A549 (cell line): ENCODE measurements at regions not wholly inside any gene's neighbourhood (a gene's known extent, or its start where the extent isn't known, plus 50 kb on each side); places are given as distances from the start of the nearest gene placed in this dataset.

Source experiments
- ATAC-seq, 2 experiments: fragments of 200-7000 bp in 1 of 2; fragments of >200 bp in 1 of 2; cut with Nextera tagmentation in 1 of 2; cut with Tn5 transposase in 1 of 2; 3 replicates each; pipeline versions ENCODE4 v1.8.0 to v1.9.1; 2018 to 2020; ENCODE audit warnings: mild to moderate bottlenecking in 1 of 2, moderate library complexity in 1 of 2
- CTCF ChIA-PET: fragments of 300-600 bp; sonication (Branson Sonifier 250); formaldehyde crosslinking; extraction: SDS; loops from one replicate; lab custom pipeline; 2021; ENCODE audit warnings: antibody characterized with exemption, inconsistent platforms; lab: Yijun Ruan, JAX
- POLR2A ChIA-PET: fragments of 350-600 bp; formaldehyde crosslinking; extraction: SDS; loops from one replicate; lab custom pipeline; 2021; ENCODE audit warnings: antibody characterized with exemption, inconsistent platforms; lab: Yijun Ruan, JAX
- DNase-seq, 2 experiments: peaks; one replicate each; pipeline versions ENCODE4 v3.0.0 to v3.0.0-alpha.2; 2011 to 2016; ENCODE audit warnings: low read depth in 1 of 2, low spot score in 1 of 2
- FAIRE-seq: peaks from 2 replicates; lab custom pipeline; 2011; peaks lifted over from hg19 to GRCh38; lab: Jason Lieb, UNC
- H3K27ac ChIP-seq, 2 experiments: fragments of >200 bp; sonication (Bioruptor Twin); formaldehyde crosslinking; 3 replicates each; pipeline ENCODE4 v1.5.1; 2016 to 2017
- H3K4me1 ChIP-seq: fragments of >200 bp; sonication (Bioruptor Twin); formaldehyde crosslinking; 3 replicates; pipeline ENCODE4 v1.6.1; 2016
- H3K4me2 ChIP-seq: fragments of >200 bp; sonication (Bioruptor Twin); formaldehyde crosslinking; 3 replicates; pipeline ENCODE4 v1.6.1; 2016
- H3K4me3 ChIP-seq: fragments of >200 bp; sonication (Bioruptor Twin); formaldehyde crosslinking; 3 replicates; pipeline ENCODE4 v1.5.1; 2016
- H3K9me3 ChIP-seq: fragments of >200 bp; sonication (Bioruptor Twin); formaldehyde crosslinking; 3 replicates; pipeline ENCODE4 v1.6.1; 2016
- CBX8 ChIP-seq: fragments of 200-600 bp; sonication (generic); IDR thresholded peaks from 2 replicates; pipeline ENCODE4 v1.6.1; 2016
- EP300 ChIP-seq, 2 experiments: fragments of >200 bp; sonication (Bioruptor Twin); formaldehyde crosslinking; IDR thresholded peaks; 2 replicates in 1 of 2; 3 replicates in 1 of 2; pipeline ENCODE4 v1.6.1; 2016 to 2017
- FOSL2 ChIP-seq, 2 experiments: fragments of 450-650 bp in 1 of 2; fragments of >200 bp in 1 of 2; sonication (Bioruptor Twin) in 1 of 2; formaldehyde crosslinking; IDR thresholded peaks; 2 replicates each; pipeline versions ENCODE4 v1.5.0 to v1.6.1; 2016 to 2020; ENCODE audit warnings: mild to moderate bottlenecking in 1 of 2, moderate library complexity in 1 of 2
- FOXS1 ChIP-seq: fragments of 250-450 bp; sonication (Bioruptor Pico); IDR thresholded peaks from 2 replicates; pipeline ENCODE4 v1.5.0; 2020; ENCODE audit warnings: mild to moderate bottlenecking, moderate library complexity
- GATA3 ChIP-seq: IDR thresholded peaks from 2 replicates; pipeline ENCODE4 v1.6.1; 2012; ENCODE audit warnings: borderline replicate concordance
- HDAC2 ChIP-seq: fragments of 200-600 bp; sonication (generic); IDR thresholded peaks from 2 replicates; pipeline ENCODE4 v1.6.1; 2016
- HOXB5 ChIP-seq: fragments of 250-450 bp; sonication (Bioruptor Pico); IDR thresholded peaks from 2 replicates; pipeline ENCODE4 v1.5.0; 2020; ENCODE audit warnings: mild to moderate bottlenecking, moderate library complexity
- MAFK ChIP-seq: fragments of 450-650 bp; IDR thresholded peaks from 2 replicates; pipeline ENCODE4 v1.6.1; 2014; ENCODE audit not compliant: partially characterized antibody
- MAZ ChIP-seq: fragments of 150-350 bp; IDR thresholded peaks from 2 replicates; pipeline ENCODE4 v1.6.1; 2014; ENCODE audit warnings: antibody characterized with exemption, low read depth, low read length, borderline replicate concordance
- NFE2L2 ChIP-seq: fragments of 150-350 bp; conservative IDR thresholded peaks from 2 replicates; pipeline ENCODE4 v1.6.1; 2014; ENCODE audit warnings: low read length
- NPAS2 ChIP-seq: fragments of 250-450 bp; sonication (Bioruptor Pico); IDR thresholded peaks from 2 replicates; pipeline ENCODE4 v1.8.0; 2022; ENCODE audit warnings: mild to moderate bottlenecking, moderate library complexity, borderline replicate concordance
- NR3C1 ChIP-seq: fragments of >200 bp; sonication (Bioruptor Twin); formaldehyde crosslinking; IDR thresholded peaks from 3 replicates; pipeline ENCODE4 v1.6.1; 2017
- PHF8 ChIP-seq: fragments of 200-600 bp; sonication (generic); IDR thresholded peaks from 2 replicates; pipeline ENCODE4 v1.6.1; 2016; ENCODE audit warnings: low read depth, mild to moderate bottlenecking, antibody characterized with exemption, moderate library complexity, borderline replicate concordance
- POLR2A ChIP-seq: IDR thresholded peaks from 2 replicates; pipeline ENCODE4 v1.6.1; 2012; ENCODE audit warnings: mild to moderate bottlenecking, low read length
- RARB ChIP-seq: fragments of 250-450 bp; sonication (Bioruptor Pico); IDR thresholded peaks from 2 replicates; pipeline ENCODE4 v1.8.0; 2021; ENCODE audit warnings: mild to moderate bottlenecking, moderate library complexity
- RFX5 ChIP-seq: fragments of 450-650 bp; IDR thresholded peaks from 2 replicates; pipeline ENCODE4 v1.7.1; 2014; ENCODE audit warnings: antibody characterized with exemption, mild to moderate bottlenecking, moderate library complexity
- ZNF302 ChIP-seq: fragments of 250-450 bp; sonication (Bioruptor Pico); IDR thresholded peaks from 2 replicates; pipeline ENCODE4 v1.9.0; 2021; ENCODE audit warnings: inconsistent platforms, mild to moderate bottlenecking, moderate library complexity
- ZSCAN20 ChIP-seq: fragments of 250-450 bp; sonication (Bioruptor Pico); IDR thresholded peaks from 2 replicates; pipeline ENCODE4 v1.8.0; 2022; ENCODE audit warnings: mild to moderate bottlenecking, moderate library complexity
- WGBS: methylation state at CpG from one replicate; pipeline ENCODE4 v1.1.6; 2017; ENCODE audit errors: missing lambda C conversion rate; 5-methylcytosine and 5-hydroxymethylcytosine counted together
- TF ChIP-seq, protein P1 (sequence below): fragments of 150-350 bp; IDR thresholded peaks from 2 replicates; pipeline ENCODE4 v1.6.1; 2014; ENCODE audit warnings: low read depth, mild to moderate bottlenecking, low read length
- TF ChIP-seq, protein P2 (sequence below): fragments of 250-450 bp; sonication (Bioruptor Pico); IDR thresholded peaks from 2 replicates; pipeline ENCODE4 v1.5.0; 2021; ENCODE audit warnings: mild to moderate bottlenecking, moderate library complexity, borderline replicate concordance
- TF ChIP-seq, protein P3 (sequence below): fragments of 200-600 bp; sonication (generic); IDR thresholded peaks from 2 replicates; pipeline ENCODE4 v1.6.1; 2016; ENCODE audit warnings: antibody characterized with exemption, mild to moderate bottlenecking, moderate library complexity
- TF ChIP-seq, protein P4 (sequence below): fragments of >200 bp; sonication (Bioruptor Twin); formaldehyde crosslinking; IDR thresholded peaks from 3 replicates; pipeline ENCODE4 v1.5.1; 2016
- TF ChIP-seq, protein P5 (sequence below): fragments of >200 bp; sonication (Bioruptor Twin); formaldehyde crosslinking; IDR thresholded peaks from 3 replicates; pipeline ENCODE4 v1.6.1; 2016
- TF ChIP-seq, protein P6 (sequence below): fragments of 250-450 bp; sonication (Bioruptor Pico); IDR thresholded peaks from 2 replicates; pipeline ENCODE4 v1.5.0; 2020; ENCODE audit warnings: low read depth, mild to moderate bottlenecking, moderate library complexity

DNA sequence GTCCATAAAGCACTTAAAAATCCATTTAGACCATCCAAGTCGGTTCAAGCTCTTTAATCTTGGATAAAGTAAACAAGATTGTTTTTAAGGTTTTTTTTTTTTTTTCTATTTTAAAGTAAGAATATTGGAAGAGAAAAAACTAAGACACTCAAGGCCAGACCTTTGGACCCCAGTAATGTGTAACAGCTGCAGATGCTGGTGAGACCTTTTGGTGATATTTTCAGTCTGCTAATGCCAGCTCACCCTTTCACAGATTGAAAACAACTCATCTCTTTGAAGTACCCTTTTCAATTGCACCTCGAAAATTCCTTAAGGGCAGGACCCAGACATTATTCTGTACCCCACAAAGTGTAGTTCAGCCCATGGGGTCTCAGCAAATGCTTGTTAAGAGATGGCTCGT, 260.7 kb upstream of the CTNNB1 start (continued):
- TF ChIP-seq, protein P1, sequence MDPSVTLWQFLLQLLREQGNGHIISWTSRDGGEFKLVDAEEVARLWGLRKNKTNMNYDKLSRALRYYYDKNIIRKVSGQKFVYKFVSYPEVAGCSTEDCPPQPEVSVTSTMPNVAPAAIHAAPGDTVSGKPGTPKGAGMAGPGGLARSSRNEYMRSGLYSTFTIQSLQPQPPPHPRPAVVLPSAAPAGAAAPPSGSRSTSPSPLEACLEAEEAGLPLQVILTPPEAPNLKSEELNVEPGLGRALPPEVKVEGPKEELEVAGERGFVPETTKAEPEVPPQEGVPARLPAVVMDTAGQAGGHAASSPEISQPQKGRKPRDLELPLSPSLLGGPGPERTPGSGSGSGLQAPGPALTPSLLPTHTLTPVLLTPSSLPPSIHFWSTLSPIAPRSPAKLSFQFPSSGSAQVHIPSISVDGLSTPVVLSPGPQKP: no peak
- TF ChIP-seq GATA3: no peak
- TF ChIP-seq, all 56 proteins: peak for 0

DNA sequence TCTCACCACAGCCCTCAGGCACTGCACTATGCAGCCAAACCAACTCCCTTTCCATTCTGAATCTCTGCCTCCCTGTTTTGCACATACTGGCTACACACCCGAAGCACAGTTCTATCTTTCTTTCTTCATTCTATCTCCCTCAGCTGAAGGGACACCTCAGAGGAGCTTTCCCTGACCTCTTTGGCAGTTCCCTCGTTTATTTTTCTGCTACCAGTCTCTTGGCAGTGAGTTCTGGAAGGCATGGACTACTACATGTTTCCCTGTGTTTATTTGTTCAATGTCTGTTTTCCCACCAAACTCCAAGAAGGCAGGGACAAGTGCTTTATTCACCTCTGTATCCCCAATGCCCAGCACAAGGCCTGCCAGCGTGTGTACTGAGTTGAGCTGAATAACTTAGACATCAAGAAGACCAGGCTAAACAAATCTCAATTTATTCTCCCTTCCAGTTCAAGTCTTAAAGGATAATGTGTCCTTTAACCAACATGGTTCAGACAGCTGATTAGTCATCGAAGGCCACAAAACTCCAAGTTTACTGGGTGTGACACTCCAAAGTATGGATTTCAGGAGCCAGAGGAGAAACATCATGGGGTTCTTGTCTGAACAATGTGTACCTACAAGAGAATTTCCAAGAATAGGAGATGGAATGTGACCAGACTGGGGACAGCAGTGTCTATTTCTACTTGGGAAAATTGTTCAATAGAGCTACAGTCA, 260.1 kb upstream of the CTNNB1 start:
- FAIRE-seq: no peak
- ChIA-PET POLR2A (no interaction called here), CTCF (no interaction called here)
- peak in 1 of 2 experiments; percentile 6 for DNase-seq
- 20% methylated on average over 4 of the region's 4 CpGs for WGBS
- Histone ChIP-seq H3K9me3 (no peaks in the 10 kb centered on the region), H3K4me1 (peaks cover 11% of the 10 kb centered on the region; the same call in 1 of the 3 replicates), H3K4me2 (peak overlapping the region; percentile 21; the same call in 2 of the 3 replicates)
- TF ChIP-seq HOXB5 (no peak), NFE2L2 (no peak), PHF8 (no peak), ZSCAN20 (CRISPR knock-in tag) (no peak), FOXS1 (CRISPR knock-in tag) (no peak), RARB (CRISPR knock-in tag) (no peak), ZNF302 (CRISPR knock-in tag) (no peak), RFX5 (no peak), MAZ (no peak)
- TF ChIP-seq, protein P2, sequence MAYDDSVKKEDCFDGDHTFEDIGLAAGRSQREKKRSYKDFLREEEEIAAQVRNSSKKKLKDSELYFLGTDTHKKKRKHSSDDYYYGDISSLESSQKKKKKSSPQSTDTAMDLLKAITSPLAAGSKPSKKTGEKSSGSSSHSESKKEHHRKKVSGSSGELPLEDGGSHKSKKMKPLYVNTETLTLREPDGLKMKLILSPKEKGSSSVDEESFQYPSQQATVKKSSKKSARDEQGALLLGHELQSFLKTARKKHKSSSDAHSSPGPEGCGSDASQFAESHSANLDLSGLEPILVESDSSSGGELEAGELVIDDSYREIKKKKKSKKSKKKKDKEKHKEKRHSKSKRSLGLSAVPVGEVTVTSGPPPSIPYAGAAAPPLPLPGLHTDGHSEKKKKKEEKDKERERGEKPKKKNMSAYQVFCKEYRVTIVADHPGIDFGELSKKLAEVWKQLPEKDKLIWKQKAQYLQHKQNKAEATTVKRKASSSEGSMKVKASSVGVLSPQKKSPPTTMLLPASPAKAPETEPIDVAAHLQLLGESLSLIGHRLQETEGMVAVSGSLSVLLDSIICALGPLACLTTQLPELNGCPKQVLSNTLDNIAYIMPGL (CRISPR knock-in tag): no peak
- TF ChIP-seq, protein P3, sequence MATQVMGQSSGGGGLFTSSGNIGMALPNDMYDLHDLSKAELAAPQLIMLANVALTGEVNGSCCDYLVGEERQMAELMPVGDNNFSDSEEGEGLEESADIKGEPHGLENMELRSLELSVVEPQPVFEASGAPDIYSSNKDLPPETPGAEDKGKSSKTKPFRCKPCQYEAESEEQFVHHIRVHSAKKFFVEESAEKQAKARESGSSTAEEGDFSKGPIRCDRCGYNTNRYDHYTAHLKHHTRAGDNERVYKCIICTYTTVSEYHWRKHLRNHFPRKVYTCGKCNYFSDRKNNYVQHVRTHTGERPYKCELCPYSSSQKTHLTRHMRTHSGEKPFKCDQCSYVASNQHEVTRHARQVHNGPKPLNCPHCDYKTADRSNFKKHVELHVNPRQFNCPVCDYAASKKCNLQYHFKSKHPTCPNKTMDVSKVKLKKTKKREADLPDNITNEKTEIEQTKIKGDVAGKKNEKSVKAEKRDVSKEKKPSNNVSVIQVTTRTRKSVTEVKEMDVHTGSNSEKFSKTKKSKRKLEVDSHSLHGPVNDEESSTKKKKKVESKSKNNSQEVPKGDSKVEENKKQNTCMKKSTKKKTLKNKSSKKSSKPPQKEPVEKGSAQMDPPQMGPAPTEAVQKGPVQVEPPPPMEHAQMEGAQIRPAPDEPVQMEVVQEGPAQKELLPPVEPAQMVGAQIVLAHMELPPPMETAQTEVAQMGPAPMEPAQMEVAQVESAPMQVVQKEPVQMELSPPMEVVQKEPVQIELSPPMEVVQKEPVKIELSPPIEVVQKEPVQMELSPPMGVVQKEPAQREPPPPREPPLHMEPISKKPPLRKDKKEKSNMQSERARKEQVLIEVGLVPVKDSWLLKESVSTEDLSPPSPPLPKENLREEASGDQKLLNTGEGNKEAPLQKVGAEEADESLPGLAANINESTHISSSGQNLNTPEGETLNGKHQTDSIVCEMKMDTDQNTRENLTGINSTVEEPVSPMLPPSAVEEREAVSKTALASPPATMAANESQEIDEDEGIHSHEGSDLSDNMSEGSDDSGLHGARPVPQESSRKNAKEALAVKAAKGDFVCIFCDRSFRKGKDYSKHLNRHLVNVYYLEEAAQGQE: no peak
- TF ChIP-seq, all 56 proteins: peak for 0
- H3K27ac ChIP-seq: peak overlapping the region in 1 of 2 experiments; percentile 46; a peak in 1 of 6 replicates
- no peak overlapping the region for H3K4me3 ChIP-seq
- no peak for ATAC-seq

DNA sequence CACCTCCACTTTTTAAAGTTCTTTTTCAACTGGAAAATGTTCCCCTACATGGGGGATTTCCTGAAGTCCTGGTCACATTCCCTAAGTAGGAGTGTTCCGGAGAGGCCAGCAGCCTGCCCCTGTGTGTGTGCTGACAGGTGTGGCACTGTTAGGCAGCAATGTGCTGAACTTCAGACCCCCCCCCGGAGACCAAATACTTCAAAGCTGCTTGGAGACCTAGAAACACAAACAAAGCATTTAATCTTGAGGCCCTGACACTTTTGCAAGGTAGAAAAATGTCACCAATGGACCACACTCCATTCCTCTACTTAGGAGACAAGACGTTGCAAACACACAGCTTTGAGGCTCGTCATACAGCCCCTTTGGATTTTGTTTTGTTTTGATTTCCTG, 259.6 kb upstream of the CTNNB1 start:
- DNase-seq: peak in 1 of 2 experiments; percentile 7
- peak overlapping the region; percentile 5; the same call in 1 of the 3 replicates for H3K4me2 ChIP-seq
- WGBS: 32% methylated on average over 4 of the region's 4 CpGs
- no peak for ATAC-seq
- no peaks in the 10 kb centered on the region for H3K9me3 ChIP-seq
- ChIA-PET CTCF (no interaction called here), POLR2A (no interaction called here)
- FAIRE-seq: no peak
- H3K4me1 ChIP-seq: peaks cover 11% of the 10 kb centered on the region; the same call in 1 of the 3 replicates
- H3K4me3 ChIP-seq: no peak overlapping the region
- peak overlapping the region in 1 of 2 experiments; percentile 41; a peak in 1 of 6 replicates for H3K27ac ChIP-seq
- TF ChIP-seq CBX8 (no peak), FOSL2 (IDR thresholded peaks at IDR 0.05) (no peak), FOSL2 (CRISPR knock-in tag; IDR thresholded peaks at IDR 0.05) (no peak), PHF8 (no peak), MAFK (no peak), NR3C1 (no peak), FOXS1 (CRISPR knock-in tag) (no peak), NPAS2 (no peak), MAZ (no peak), EP300 (IDR thresholded peaks at IDR 0.05) (no peak), HDAC2 (no peak), POLR2A (no peak), NFE2L2 (no peak)
- TF ChIP-seq, protein P4, sequence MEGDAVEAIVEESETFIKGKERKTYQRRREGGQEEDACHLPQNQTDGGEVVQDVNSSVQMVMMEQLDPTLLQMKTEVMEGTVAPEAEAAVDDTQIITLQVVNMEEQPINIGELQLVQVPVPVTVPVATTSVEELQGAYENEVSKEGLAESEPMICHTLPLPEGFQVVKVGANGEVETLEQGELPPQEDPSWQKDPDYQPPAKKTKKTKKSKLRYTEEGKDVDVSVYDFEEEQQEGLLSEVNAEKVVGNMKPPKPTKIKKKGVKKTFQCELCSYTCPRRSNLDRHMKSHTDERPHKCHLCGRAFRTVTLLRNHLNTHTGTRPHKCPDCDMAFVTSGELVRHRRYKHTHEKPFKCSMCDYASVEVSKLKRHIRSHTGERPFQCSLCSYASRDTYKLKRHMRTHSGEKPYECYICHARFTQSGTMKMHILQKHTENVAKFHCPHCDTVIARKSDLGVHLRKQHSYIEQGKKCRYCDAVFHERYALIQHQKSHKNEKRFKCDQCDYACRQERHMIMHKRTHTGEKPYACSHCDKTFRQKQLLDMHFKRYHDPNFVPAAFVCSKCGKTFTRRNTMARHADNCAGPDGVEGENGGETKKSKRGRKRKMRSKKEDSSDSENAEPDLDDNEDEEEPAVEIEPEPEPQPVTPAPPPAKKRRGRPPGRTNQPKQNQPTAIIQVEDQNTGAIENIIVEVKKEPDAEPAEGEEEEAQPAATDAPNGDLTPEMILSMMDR: no peak
- TF ChIP-seq, protein P5, sequence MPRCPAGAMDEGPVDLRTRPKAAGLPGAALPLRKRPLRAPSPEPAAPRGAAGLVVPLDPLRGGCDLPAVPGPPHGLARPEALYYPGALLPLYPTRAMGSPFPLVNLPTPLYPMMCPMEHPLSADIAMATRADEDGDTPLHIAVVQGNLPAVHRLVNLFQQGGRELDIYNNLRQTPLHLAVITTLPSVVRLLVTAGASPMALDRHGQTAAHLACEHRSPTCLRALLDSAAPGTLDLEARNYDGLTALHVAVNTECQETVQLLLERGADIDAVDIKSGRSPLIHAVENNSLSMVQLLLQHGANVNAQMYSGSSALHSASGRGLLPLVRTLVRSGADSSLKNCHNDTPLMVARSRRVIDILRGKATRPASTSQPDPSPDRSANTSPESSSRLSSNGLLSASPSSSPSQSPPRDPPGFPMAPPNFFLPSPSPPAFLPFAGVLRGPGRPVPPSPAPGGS: no peak
- TF ChIP-seq, protein P6, sequence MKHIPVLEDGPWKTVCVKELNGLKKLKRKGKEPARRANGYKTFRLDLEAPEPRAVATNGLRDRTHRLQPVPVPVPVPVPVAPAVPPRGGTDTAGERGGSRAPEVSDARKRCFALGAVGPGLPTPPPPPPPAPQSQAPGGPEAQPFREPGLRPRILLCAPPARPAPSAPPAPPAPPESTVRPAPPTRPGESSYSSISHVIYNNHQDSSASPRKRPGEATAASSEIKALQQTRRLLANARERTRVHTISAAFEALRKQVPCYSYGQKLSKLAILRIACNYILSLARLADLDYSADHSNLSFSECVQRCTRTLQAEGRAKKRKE: no peak
